ENCODE measurements at regions not wholly inside any gene's neighbourhood (a gene's known extent, or its start where the extent isn't known, plus 50 kb on each side); places are given as distances from the start of the nearest gene placed in this dataset.

DNA sequence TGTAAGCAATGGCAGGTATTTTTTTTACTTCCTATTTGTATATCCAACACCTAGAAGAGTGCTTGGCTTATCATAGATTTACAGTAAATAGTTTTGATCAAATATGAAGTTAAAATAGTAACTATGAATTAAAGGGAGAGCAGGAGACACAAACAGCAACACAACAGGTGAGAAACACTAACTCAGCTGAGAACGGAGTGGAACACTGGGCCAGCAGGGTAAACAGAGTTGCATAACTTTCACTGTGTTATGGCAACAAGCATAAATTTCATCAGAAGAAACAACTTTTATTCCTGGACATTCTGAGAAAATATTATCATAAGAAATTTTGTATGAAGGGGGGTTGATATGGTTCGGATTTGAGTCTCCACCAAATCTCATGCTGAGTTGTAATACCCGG, 52.2 kb upstream of the SMIM30 start:
- TF ChIP-seq EGR1 (IDR thresholded peaks at IDR 0.05; ENCODE audit: borderline replicate concordance in 1 of 2, low read depth in 2 of 2, low read length in 2 of 2) (no peak), CBX3 (IDR thresholded peaks at IDR 0.05; ENCODE audit: borderline replicate concordance, low read depth) (no peak), CBX5 (IDR thresholded peaks at IDR 0.05; ENCODE audit: low read depth) (no peak)
- intact Hi-C loops (cut with micrococcal nuclease; ENCODE audit: unreplicated experiment) (no loop called here), in situ Hi-C loops (cut with MboI) (no loop called here)
- DNase-seq (ENCODE audit: low read depth, low spot score), result no peak
- no peaks in the 10 kb centered on the region for H3K4me1 ChIP-seq (ENCODE audit: control insufficient read depth, insufficient read depth, low read length)
- no peak overlapping the region for H3K4me3 ChIP-seq
- H4K20me1 ChIP-seq (ENCODE audit: control insufficient read depth, insufficient read depth), result no peaks in the 10 kb centered on the region
- WGBS (ENCODE audit: insufficient coverage, insufficient replicate concordance, low lambda C conversion rate, missing lambda C conversion rate), result 55% methylated on average over 3 of the region's 3 CpGs
- CTCF ChIA-PET, result no interaction called here
- H3K27ac ChIP-seq (ENCODE audit: control insufficient read depth, insufficient read depth), result no peak overlapping the region
- H3K36me3 ChIP-seq (ENCODE audit: control insufficient read depth in 2 of 2, insufficient read depth in 2 of 2, low read length in 1 of 2), result no peaks in the 10 kb centered on the region
- H3K4me2 ChIP-seq (ENCODE audit: control insufficient read depth, insufficient read depth), result no peak overlapping the region
- H3K27me3 ChIP-seq (replicated peaks in 1 of 2; ENCODE audit: control insufficient read depth in 2 of 2, insufficient read depth in 2 of 2, low read length in 1 of 2), result no peaks in the 10 kb centered on the region
- H3K79me2 ChIP-seq (ENCODE audit: control insufficient read depth, insufficient read depth, low read length), result no peaks in the 10 kb centered on the region
- BruUV-seq (replicated peaks), result no TSS peak
- H3K9ac ChIP-seq (ENCODE audit: control insufficient read depth, insufficient read depth, low read length), result no peak overlapping the region
- SMC1A ChIA-PET (ENCODE audit: uncharacterized antibody, unreplicated experiment), result no interaction called here
- no peak for ATAC-seq
- RAD21 ChIA-PET (ENCODE audit: unreplicated experiment), result no interaction called here
- FAIRE-seq, result no peak
- H2AFZ ChIP-seq (ENCODE audit: control insufficient read depth, low read depth, low read length), result no peak overlapping the region
- POLR2A ChIA-PET, result no interaction called here
- H3K9me3 ChIP-seq (replicated peaks; ENCODE audit: control insufficient read depth, insufficient read depth, low read length), result no peaks in the 10 kb centered on the region
